Prostate gland (tissue), 2 donors: ENCODE measurements at regions not wholly inside any gene's neighbourhood (a gene's known extent, or its start where the extent isn't known, plus 50 kb on each side); places are given as distances from the start of the nearest gene placed in this dataset.

ENCODE experiments used
- DNase-seq: peaks from one replicate; pipeline ENCODE4 v3.0.0-alpha.2; 2019; ENCODE audit warnings: low spot score
- H3K27ac ChIP-seq, 2 donors: fragments of 200-600 bp; sonication (generic); 2 replicates each; pipeline ENCODE4 v1.5.1; 2017 to 2019
- H3K27me3 ChIP-seq: fragments of 200-600 bp; sonication (generic); replicated peaks from 2 replicates; pipeline ENCODE4 v1.5.1; 2019; ENCODE audit not compliant: insufficient read depth
- H3K36me3 ChIP-seq, 2 donors: fragments of 200-600 bp; sonication (generic); 1 replicate in 1 of 2; 2 replicates in 1 of 2; pipeline versions ENCODE4 v1.5.1 to v1.8.1; 2017 to 2019
- H3K4me1 ChIP-seq: fragments of 200-600 bp; sonication (generic); replicated peaks from 2 replicates; pipeline ENCODE4 v1.5.1; 2019
- H3K4me3 ChIP-seq, 2 donors: fragments of 200-600 bp; sonication (generic); 2 replicates each; pipeline ENCODE4 v1.5.1; 2017 to 2019
- H3K9me3 ChIP-seq: fragments of 200-600 bp; sonication (generic); 2 replicates; pipeline ENCODE4 v1.5.1; 2017
- POLR2A ChIP-seq: fragments of 450-650 bp; IDR thresholded peaks from one replicate; pipeline ENCODE4 v1.6.1; 2016; ENCODE audit warnings: antibody characterized with exemption, mild to moderate bottlenecking
- POLR2AphosphoS5 ChIP-seq: sonication (generic); formaldehyde crosslinking; IDR thresholded peaks from one replicate; pipeline ENCODE4 v1.6.1; 2017; ENCODE audit warnings: antibody characterized with exemption
- WGBS: methylation state at CpG from one replicate; pipeline ENCODE4 v1.1.5; 2018; 5-methylcytosine and 5-hydroxymethylcytosine counted together
- intact Hi-C: fragments of 100-400 bp; cut with DNase I; formaldehyde crosslinking; loops from one replicate; pipeline ENCODE4 v1.14.2; 2022
- TF ChIP-seq, protein P1 (sequence below), 4 experiments: fragments of 200-600 bp in 2 of 4; fragments of 450-650 bp in 2 of 4; sonication (generic) in 2 of 4; IDR thresholded peaks; 1 replicate in 3 of 4; 2 replicates in 1 of 4; pipeline ENCODE4 v1.5.1; 2016 to 2019; ENCODE audit warnings: antibody characterized with exemption in 4 of 4, mild to moderate bottlenecking in 2 of 4, moderate library complexity in 2 of 4

DNA sequence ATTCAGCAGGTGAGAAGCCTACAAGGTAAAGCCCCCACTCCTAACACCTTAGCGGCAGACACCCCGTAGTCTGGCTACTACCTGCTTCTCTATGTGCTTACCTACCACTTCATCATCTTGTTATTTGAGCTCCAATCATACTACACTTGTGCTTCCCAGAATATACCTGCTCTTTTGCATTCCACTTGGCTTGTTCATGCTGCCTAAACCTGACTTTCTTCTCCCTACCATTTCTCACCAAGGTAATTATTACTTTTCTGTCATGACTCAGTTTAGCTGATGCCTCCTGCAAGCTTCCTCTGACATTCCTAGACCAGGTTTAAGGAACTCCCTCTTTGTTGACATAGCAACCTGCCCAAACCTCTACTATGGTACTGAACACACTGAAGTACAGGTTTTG is 495.6 kb upstream of the C1orf87 start:
- no peaks in the 10 kb centered on the region for H3K9me3 ChIP-seq
- 100% methylated on average over 2 of the region's 2 CpGs for WGBS
- TF ChIP-seq POLR2A (no peak), POLR2AphosphoS5 (no peak)
- TF ChIP-seq, protein P1, sequence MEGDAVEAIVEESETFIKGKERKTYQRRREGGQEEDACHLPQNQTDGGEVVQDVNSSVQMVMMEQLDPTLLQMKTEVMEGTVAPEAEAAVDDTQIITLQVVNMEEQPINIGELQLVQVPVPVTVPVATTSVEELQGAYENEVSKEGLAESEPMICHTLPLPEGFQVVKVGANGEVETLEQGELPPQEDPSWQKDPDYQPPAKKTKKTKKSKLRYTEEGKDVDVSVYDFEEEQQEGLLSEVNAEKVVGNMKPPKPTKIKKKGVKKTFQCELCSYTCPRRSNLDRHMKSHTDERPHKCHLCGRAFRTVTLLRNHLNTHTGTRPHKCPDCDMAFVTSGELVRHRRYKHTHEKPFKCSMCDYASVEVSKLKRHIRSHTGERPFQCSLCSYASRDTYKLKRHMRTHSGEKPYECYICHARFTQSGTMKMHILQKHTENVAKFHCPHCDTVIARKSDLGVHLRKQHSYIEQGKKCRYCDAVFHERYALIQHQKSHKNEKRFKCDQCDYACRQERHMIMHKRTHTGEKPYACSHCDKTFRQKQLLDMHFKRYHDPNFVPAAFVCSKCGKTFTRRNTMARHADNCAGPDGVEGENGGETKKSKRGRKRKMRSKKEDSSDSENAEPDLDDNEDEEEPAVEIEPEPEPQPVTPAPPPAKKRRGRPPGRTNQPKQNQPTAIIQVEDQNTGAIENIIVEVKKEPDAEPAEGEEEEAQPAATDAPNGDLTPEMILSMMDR (IDR thresholded peaks at IDR 0.05): no peak

DNA sequence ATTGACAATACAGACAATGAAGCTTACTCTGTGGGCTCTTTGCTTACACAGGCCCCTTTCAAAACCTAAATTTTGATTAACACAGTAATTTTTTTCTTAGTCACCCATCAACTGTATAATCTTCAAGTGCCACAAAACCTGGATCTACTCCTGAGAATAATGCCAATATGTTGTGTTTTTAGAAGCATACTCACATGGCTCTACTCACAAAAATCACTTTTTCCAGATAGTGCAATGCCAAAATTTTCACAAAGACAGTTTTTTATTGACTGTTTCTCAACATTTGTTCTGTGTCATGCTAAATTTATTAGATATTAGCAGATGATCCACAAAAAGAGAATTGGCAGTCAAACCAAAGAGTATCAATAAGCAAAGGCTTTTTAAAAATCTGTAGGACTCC is 493.7 kb upstream of the C1orf87 start:
- Histone ChIP-seq H3K27me3 (no peaks in the 10 kb centered on the region), H3K9me3 (no peaks in the 10 kb centered on the region), H3K4me1 (no peaks in the 10 kb centered on the region), H3K36me3 (no peaks in the 10 kb centered on the region), H3K27ac (no peak overlapping the region), H3K4me3 (no peak overlapping the region)
- TF ChIP-seq POLR2AphosphoS5 (no peak), POLR2A (no peak)
- TF ChIP-seq, protein P1 (IDR thresholded peaks at IDR 0.05): no peak
- intact Hi-C loops: no loop called here
- no peak for DNase-seq

More for the DNA sequence above, 495.6 kb upstream of the C1orf87 start:
- intact Hi-C loops: no loop called here
- Histone ChIP-seq H3K27ac (no peak overlapping the region), H3K27me3 (no peaks in the 10 kb centered on the region), H3K4me3 (no peak overlapping the region), H3K36me3 (no peaks in the 10 kb centered on the region), H3K4me1 (peaks cover 6% of the 10 kb centered on the region)
- no peak for DNase-seq

- intact Hi-C loops: no loop called here
These were observed 491.6 kb upstream of the C1orf87 start for GRCh38 chr1:60564916-60565750.

GRCh38 chr1:60563777-60564535 is 490.4 kb upstream of the C1orf87 start:
- Histone ChIP-seq H3K9me3 (no peaks in the 10 kb centered on the region), H3K27me3 (no peaks in the 10 kb centered on the region), H3K27ac (no peak overlapping the region), H3K4me1 (no peaks in the 10 kb centered on the region), H3K4me3 (no peak overlapping the region), H3K36me3 (no peaks in the 10 kb centered on the region)
- TF ChIP-seq POLR2A (no peak), POLR2AphosphoS5 (no peak)
- TF ChIP-seq, protein P1 (IDR thresholded peaks at IDR 0.05): no peak
- intact Hi-C loops: no loop called here
- no peak for DNase-seq
- 85% methylated on average over 4 of the region's 4 CpGs for WGBS

More at GRCh38 chr1:60564916-60565750, 491.6 kb upstream of the C1orf87 start:
- TF ChIP-seq, protein P1 (IDR thresholded peaks at IDR 0.05): no peak
- TF ChIP-seq POLR2A: no peak
- Histone ChIP-seq H3K36me3 (no peaks in the 10 kb centered on the region), H3K4me3 (no peak overlapping the region), H3K27ac (no peak overlapping the region), H3K27me3 (no peaks in the 10 kb centered on the region), H3K4me1 (no peaks in the 10 kb centered on the region), H3K9me3 (no peaks in the 10 kb centered on the region)
- 38% methylated on average over 2 of the region's 2 CpGs for WGBS
- no peak for DNase-seq
